ENCODE measurements at regions not wholly inside any gene's neighbourhood (a gene's known extent, or its start where the extent isn't known, plus 50 kb on each side); places are given as distances from the start of the nearest gene placed in this dataset.

- no peak for DNase-seq
Measured at GRCh38 chr16:9188721-9189120, 97.3 kb downstream of the HAPSTR1 start.

- no peak for DNase-seq
Measured at GRCh38 chr16:9191274-9191850, 99.9 kb downstream of the HAPSTR1 start.

GRCh38 chr16:9192746-9193145 is 101.3 kb downstream of the HAPSTR1 start:
- no peak for DNase-seq

GRCh38 chr16:9195287-9195686 is 103.8 kb downstream of the HAPSTR1 start:
- no peak for DNase-seq

GRCh38 chr16:9197957-9198661 is 106.7 kb downstream of the HAPSTR1 start:
- no peak for DNase-seq

- DNase-seq = no peak
Measured at GRCh38 chr16:9199311-9199710, 107.9 kb downstream of the HAPSTR1 start.

- DNase-seq = no peak
Measured at GRCh38 chr16:9199751-9200150, 108.3 kb downstream of the HAPSTR1 start.

- no peak for DNase-seq
Measured at GRCh38 chr16:9203956-9204355, 112.5 kb downstream of the HAPSTR1 start.

GRCh38 chr16:9205661-9206060 is 114.2 kb downstream of the HAPSTR1 start:
- no peak for DNase-seq

GRCh38 chr16:9206156-9206555 is 114.7 kb downstream of the HAPSTR1 start:
- DNase-seq = no peak

- DNase-seq = no peak
Measured at GRCh38 chr16:9212621-9213020, 121.2 kb downstream of the HAPSTR1 start.

GRCh38 chr16:9219813-9220212 is 128.4 kb downstream of the HAPSTR1 start:
- DNase-seq = no peak

- DNase-seq = peak; percentile 19
Measured at GRCh38 chr16:9225527-9226316, 134.3 kb downstream of the HAPSTR1 start.

- no peak for DNase-seq
Measured at GRCh38 chr16:9226924-9227323, 135.5 kb downstream of the HAPSTR1 start.

- no peak for DNase-seq
Measured at GRCh38 chr16:9231039-9231438, 139.6 kb downstream of the HAPSTR1 start.

GRCh38 chr16:9232102-9232770 is 140.8 kb downstream of the HAPSTR1 start:
- no peak for DNase-seq

GRCh38 chr16:9235867-9236266 is 144.4 kb downstream of the HAPSTR1 start:
- DNase-seq = no peak

- no peak for DNase-seq
Measured at GRCh38 chr16:9236319-9236718, 144.9 kb downstream of the HAPSTR1 start.

GRCh38 chr16:9238346-9238745 is 146.9 kb downstream of the HAPSTR1 start:
- DNase-seq = no peak

- no peak for DNase-seq
Measured at GRCh38 chr16:9241177-9241576, 149.7 kb downstream of the HAPSTR1 start.

GRCh38 chr16:9248162-9248561 is 156.7 kb downstream of the HAPSTR1 start:
- DNase-seq = no peak

- DNase-seq = no peak
Measured at GRCh38 chr16:9249534-9249933, 158.1 kb downstream of the HAPSTR1 start.

GRCh38 chr16:9251026-9251425 is 159.6 kb downstream of the HAPSTR1 start:
- no peak for DNase-seq

- DNase-seq = no peak
Measured at GRCh38 chr16:9254863-9255262, 163.4 kb downstream of the HAPSTR1 start.

Data from HCEC 1CT (cell line).